GM18502 (cell line): ENCODE measurements at regions not wholly inside any gene's neighbourhood (a gene's known extent, or its start where the extent isn't known, plus 50 kb on each side); places are given as distances from the start of the nearest gene placed in this dataset.

Experiments used
- ATAC-seq: cut with Tn5 transposase; IDR thresholded peaks from one replicate; pipeline ENCODE4 v1.9.1; 2021; ENCODE audit warnings: mild to moderate bottlenecking; ENCODE audit not compliant: unreplicated experiment, poor library complexity

DNA sequence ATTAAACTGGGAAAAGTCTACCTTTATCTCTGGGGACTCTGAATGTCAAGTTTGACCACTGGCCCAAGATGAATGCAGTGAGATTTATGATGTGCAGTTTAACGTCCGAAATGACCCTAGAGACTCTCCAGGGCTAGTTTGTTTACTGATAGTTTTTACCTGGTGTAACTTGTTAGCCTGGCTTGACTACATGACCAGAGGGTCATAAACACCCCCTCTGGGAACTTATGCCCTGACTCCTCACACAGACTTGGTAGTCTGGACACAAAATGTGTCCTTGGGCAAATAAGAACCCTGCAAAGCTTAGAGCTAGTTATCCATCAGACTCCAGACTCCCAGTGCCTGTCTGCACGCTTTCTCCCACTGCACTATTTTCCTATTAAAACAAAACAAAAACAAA, 606.5 kb downstream of the HACE1 start:
- no peak for ATAC-seq

- ATAC-seq, result no peak
These were observed 607.4 kb downstream of the HACE1 start for GRCh38 chr6:104252276-104252675.

DNA sequence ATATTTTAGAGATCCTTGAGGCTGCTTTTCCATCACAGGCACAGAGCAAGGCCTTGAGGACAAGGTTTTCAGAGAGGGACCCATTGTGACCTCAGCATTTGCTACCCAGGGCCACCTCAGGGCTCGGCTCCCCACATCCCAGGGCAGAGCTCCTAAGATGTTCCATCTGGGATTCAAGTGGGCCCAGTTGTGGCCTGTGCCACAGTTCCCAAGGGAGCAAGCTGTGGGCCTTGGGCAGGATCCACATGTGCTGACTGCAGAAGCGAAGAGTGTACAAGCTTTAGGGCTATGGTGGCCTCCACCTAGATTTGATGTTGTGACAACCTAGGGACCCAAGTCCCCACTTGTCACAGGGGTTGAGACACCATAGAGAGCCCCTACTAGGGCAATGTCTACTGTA, 608.1 kb downstream of the HACE1 start:
- no peak for ATAC-seq

DNA sequence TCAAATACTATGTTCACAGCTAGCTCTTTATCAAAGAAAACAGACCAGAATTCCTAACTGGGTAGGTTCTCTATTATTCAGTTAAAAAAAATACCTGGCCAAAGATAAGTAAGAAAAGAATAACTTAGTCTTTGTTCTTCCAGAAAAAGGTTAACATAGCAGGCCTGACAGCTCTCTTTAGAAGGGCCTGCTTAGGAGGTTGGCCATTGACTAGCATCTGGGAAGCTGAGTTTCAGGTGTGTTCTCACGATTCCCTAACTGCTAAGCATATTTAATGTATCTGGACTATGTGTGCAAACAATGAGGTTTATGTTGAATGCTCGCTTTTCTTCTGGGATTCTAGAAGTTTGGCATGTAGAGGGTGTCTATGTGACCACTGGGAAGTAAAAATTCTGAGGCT, 618.9 kb downstream of the HACE1 start:
- ATAC-seq, result no peak

GRCh38 chr6:104239971-104240370, 619.7 kb downstream of the HACE1 start:
- no peak for ATAC-seq

- ATAC-seq, result no peak
These were observed 630.7 kb downstream of the HACE1 start for GRCh38 chr6:104229057-104229456.

GRCh38 chr6:104227508-104227907, 632.2 kb downstream of the HACE1 start:
- ATAC-seq, result no peak

DNA sequence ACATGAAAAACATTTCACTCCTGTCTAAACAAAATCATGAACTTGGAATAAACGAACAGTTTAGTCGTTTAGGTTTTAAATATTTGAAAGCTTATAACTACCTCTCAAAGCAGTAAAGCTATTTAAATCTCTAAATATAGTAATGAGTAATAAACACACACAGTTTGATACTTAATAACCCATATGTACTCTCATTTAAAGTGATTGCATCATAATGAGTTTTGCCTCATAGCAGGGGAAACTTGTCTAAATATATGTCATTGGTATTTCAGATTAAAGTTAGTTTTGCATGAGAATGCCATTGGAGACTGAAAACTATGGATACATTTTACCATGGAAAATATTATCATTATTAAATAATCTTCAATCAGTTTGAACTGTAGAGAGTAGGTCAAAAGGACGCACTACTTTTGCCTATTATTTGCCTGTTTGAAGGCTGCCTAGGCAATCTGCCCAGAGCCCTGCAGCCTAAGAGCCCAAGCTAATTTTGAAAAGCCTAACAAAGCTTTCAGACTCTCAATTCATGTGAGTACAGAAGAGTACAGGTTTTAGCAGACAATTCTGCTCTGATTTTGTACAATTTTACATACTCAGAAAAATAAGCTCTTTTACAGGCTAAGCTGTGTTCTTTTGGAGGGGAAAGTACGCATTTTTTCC, 632.8 kb downstream of the HACE1 start:
- no peak for ATAC-seq

DNA sequence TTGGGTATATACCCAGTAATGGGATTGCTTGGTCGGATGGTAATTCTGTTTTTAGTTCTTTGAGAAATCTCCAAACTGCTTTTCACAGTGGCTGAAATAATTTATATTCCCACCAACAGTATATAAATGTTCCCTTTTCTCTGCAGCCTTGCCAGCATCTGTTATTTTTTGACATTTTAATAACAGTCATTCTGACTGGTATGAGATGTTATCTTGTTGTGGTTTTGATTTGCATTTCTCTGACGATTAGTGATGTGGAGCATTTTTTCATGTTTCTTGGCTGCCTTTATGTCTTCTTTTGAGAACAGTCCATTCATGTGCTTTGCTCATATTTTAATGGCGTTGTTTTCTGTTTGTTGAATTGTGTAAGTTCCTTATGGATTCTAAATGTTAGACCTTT, 641.6 kb downstream of the HACE1 start:
- no peak for ATAC-seq

GRCh38 chr6:104214901-104215300, 644.8 kb downstream of the HACE1 start:
- ATAC-seq, result no peak

DNA sequence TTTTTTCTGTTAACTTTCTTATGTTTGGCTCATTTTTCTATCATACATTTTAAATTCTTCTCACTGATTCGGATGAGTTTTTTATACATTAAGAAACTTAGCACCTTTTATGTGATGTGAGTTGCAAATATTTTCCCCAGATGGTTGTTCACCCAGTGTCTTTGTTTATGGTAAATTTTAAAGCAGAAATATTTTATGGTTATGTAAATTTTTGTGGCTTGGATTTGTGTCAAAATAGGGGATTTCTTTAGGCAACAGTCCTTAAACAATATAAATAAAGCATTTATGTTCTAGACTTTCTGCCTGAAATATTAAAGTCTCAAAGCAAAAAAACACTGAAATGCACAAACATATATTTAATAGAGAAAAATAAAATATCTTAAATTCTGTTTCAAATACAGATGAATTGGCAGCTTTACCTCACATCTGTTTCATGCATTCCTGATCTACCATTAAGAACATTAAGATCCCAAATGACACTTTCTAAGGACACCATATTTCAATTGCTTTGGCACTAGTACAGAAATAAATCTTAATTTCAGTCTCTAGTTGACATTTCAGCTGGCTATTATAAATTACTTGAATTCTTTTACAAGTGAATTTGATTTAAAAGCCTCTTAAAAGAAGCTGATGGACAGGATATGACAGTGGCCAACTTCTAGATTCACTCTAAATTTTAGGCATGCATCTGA, 646.6 kb downstream of the HACE1 start:
- no peak for ATAC-seq

DNA sequence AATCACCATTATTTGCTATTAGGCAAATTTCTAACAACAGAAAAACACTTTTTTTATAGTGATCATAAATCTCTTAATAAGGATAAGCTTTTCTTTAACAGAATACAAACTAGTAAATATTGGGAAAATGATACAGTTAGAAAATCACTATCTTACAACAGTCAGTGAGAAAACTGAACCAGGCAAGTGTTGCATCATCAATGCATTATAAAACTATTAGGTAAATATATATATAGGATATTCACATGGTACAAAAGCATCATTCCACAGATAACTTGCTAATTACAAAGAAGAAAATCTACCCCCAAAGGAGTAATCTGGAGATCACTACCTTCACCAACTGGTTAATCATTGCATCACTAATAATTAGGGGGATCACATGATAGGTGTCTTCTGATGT, 652.1 kb downstream of the HACE1 start:
- no peak for ATAC-seq

DNA sequence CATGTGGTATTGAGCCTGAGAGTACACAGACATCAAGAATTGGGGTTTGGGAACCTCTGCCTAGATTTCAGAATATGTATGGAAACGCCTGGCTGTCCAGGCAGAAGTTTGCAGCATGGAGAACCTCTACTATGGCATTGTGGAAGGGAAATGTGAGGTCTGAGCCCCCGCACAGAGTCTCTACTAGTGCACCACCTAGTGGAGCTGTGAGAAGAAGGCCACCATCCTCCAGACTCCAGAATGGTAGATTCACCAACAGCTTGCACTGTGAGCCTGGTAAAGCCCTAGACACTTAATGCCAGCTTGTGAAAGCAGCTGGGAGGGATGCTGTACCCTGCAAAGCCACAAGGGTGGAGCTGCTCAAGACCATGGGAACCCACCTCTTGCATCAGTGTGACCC, 658.2 kb downstream of the HACE1 start:
- no peak for ATAC-seq

DNA sequence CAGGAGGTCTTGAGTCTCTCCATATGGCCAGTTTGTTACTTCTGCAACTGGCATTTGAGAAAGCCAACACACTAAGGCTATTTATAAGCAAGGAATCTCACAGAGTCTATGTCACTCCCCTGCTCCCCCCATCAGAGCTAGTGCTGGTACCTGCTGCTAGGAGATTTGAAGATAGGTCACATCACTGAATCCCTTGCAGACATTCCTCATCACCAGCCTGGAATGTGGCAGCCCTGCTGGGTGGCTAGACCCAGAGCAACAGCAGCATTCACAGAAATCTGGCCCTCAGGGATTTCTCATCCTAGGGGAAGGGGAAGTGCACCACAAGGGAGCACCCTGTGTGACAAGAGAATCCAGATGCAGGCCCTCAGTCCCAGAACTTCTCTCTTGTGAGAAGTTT, 672.1 kb downstream of the HACE1 start:
- no peak for ATAC-seq

- no peak for ATAC-seq
These were observed 672.9 kb downstream of the HACE1 start for GRCh38 chr6:104186831-104187230.

- ATAC-seq, result no peak
These were observed 675.8 kb downstream of the HACE1 start for GRCh38 chr6:104183816-104184435.

DNA sequence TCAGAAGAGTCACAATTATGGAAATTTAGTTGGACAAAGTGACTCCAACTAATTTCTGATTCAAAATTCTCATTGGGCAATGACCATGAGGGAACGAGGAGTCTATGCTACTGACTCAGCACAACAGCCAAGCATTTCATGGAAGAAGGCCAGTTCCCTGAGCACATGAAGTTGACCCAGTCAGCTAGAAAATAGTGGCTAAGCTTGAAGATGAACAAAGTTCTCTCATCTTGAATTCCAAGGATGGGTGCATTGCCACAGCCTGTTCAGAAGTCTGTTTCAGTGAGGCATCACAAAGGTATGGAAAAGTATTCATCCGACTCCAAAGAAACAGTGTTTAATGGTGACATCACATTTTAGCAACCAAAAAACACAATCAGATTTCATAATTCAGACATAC, 676.9 kb downstream of the HACE1 start:
- no peak for ATAC-seq

GRCh38 chr6:104173668-104174067, 686.1 kb downstream of the HACE1 start:
- ATAC-seq, result no peak

- ATAC-seq, result no peak
These were observed 689.3 kb downstream of the HACE1 start for GRCh38 chr6:104170401-104170800.

DNA sequence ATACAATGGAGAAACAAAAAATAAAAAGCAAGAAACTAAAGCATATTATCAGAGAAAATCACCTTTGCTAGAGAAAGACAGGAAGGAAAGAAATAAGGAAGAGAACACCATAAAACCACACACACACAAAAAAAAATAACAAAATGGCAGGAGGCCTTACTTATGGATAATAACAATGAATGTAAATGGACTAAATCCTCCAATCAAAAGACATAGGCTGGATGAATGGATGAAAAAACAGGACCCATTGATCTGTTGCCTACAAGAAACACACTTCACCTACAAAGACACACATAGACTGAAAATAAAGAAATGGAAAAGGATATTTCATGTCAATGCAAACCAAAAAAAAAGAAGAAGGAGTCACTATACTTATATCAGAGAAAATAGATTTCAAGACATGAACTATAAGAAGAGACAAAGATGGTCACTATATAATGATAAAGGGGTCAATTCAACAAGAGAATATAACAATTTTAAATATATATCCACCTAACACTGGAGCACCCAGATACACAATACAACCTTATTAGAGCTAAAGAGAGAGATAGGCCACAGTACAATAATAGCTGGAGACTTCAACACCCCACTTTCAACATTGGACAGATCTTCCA, 693.6 kb downstream of the HACE1 start:
- no peak for ATAC-seq

- no peak for ATAC-seq
These were observed 697.6 kb downstream of the HACE1 start for GRCh38 chr6:104162036-104162669.
